ENCODE measurements at regions not wholly inside any gene's neighbourhood (a gene's known extent, or its start where the extent isn't known, plus 50 kb on each side); places are given as distances from the start of the nearest gene placed in this dataset.

DNA sequence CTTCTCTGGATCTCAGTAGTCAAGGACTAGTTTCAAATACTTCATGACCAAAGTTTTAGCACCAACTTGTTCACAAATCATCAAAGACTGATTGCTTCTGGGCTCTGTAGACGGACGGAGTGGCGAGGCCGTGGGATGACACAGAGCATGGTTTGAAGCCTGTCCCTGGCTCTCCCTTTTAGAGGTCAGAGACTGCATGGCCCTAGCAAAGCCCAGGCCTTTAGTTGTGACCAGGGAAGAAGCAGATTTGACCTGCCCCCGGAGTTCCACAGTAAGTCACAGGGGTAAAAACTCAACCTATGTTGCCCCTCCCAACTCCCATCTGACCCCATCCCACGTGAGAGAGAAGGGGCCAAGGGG is 90.4 kb downstream of the SYNE3 start:
- TF ChIP-seq EZH2phosphoT487 (IDR thresholded peaks at IDR 0.05; ENCODE audit: low read depth, severe bottlenecking, unreplicated experiment) (no peak), EZH2 (IDR thresholded peaks at IDR 0.05; ENCODE audit: borderline replicate concordance) (no peak)
- TF ChIP-seq, protein P1, sequence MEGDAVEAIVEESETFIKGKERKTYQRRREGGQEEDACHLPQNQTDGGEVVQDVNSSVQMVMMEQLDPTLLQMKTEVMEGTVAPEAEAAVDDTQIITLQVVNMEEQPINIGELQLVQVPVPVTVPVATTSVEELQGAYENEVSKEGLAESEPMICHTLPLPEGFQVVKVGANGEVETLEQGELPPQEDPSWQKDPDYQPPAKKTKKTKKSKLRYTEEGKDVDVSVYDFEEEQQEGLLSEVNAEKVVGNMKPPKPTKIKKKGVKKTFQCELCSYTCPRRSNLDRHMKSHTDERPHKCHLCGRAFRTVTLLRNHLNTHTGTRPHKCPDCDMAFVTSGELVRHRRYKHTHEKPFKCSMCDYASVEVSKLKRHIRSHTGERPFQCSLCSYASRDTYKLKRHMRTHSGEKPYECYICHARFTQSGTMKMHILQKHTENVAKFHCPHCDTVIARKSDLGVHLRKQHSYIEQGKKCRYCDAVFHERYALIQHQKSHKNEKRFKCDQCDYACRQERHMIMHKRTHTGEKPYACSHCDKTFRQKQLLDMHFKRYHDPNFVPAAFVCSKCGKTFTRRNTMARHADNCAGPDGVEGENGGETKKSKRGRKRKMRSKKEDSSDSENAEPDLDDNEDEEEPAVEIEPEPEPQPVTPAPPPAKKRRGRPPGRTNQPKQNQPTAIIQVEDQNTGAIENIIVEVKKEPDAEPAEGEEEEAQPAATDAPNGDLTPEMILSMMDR (IDR thresholded peaks at IDR 0.05; ENCODE audit: poor library complexity), result no peak

GRCh38 chr14:95425369-95426115 is 90.9 kb downstream of the SYNE3 start:
- TF ChIP-seq EZH2 (IDR thresholded peaks at IDR 0.05; ENCODE audit: borderline replicate concordance) (no peak), EZH2phosphoT487 (IDR thresholded peaks at IDR 0.05; ENCODE audit: low read depth, severe bottlenecking, unreplicated experiment) (no peak)
- TF ChIP-seq, protein P1 (IDR thresholded peaks at IDR 0.05; ENCODE audit: poor library complexity), result no peak
- H2AFZ ChIP-seq, result no peak overlapping the region
- H3K9me3 ChIP-seq (ENCODE audit: low read depth), result no peaks in the 10 kb centered on the region
- no peak overlapping the region for H3K4me3 ChIP-seq
- DNase-seq (ENCODE audit: low spot score), result no peak
- WGBS (ENCODE audit: low lambda C conversion rate, missing lambda C conversion rate), result 83% methylated on average over 9 of the region's 9 CpGs
- no peak overlapping the region for H3K4me2 ChIP-seq
- H3K79me2 ChIP-seq, result no peaks in the 10 kb centered on the region
- H3K27me3 ChIP-seq, result no peaks in the 10 kb centered on the region
- no peaks in the 10 kb centered on the region for H3K4me1 ChIP-seq (ENCODE audit: insufficient read depth)
- H4K20me1 ChIP-seq (ENCODE audit: insufficient read depth, poor library complexity, severe bottlenecking), result no peaks in the 10 kb centered on the region
- no peaks in the 10 kb centered on the region for H3K9me2 ChIP-seq (replicated peaks; ENCODE audit: insufficient read depth)
- H3K36me3 ChIP-seq (replicated peaks; ENCODE audit: insufficient read depth, low read depth), result no peaks in the 10 kb centered on the region
- H3K27ac ChIP-seq, result no peak overlapping the region

More for the DNA sequence above, 90.4 kb downstream of the SYNE3 start:
- H3K4me2 ChIP-seq, result no peak overlapping the region
- 95% methylated on average over 6 of the region's 6 CpGs for WGBS (ENCODE audit: low lambda C conversion rate, missing lambda C conversion rate)
- no peak overlapping the region for H3K4me3 ChIP-seq
- DNase-seq (ENCODE audit: low spot score), result no peak
- no peak overlapping the region for H2AFZ ChIP-seq
- no peaks in the 10 kb centered on the region for H4K20me1 ChIP-seq (ENCODE audit: insufficient read depth, poor library complexity, severe bottlenecking)
- no peaks in the 10 kb centered on the region for H3K36me3 ChIP-seq (replicated peaks; ENCODE audit: insufficient read depth, low read depth)
- H3K9me3 ChIP-seq (ENCODE audit: low read depth), result no peaks in the 10 kb centered on the region
- H3K4me1 ChIP-seq (ENCODE audit: insufficient read depth), result no peaks in the 10 kb centered on the region
- H3K27me3 ChIP-seq, result no peaks in the 10 kb centered on the region
- no peak overlapping the region for H3K27ac ChIP-seq
- H3K9me2 ChIP-seq (replicated peaks; ENCODE audit: insufficient read depth), result no peaks in the 10 kb centered on the region
- H3K79me2 ChIP-seq, result no peaks in the 10 kb centered on the region

DNA sequence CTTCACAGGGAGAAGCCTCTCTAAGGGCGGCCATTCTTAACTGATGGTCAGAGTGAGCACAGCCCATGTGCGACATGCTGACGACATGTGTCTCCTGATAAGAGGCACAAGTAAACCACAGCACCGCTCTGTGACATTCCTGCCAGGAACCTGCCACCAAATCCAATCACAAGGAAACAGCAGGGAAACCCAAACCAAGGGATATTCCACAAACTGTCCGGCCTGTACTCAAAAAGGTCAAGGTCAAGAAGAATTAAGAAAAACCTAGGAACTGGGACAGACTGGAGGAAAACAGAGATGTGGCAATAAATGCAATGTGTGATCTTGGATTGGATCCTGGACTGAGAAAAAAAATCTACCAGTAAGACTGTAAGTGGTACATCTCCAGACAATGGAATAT is 91.9 kb downstream of the SYNE3 start:
- WGBS (ENCODE audit: low lambda C conversion rate, missing lambda C conversion rate), result 92% methylated on average over 5 of the region's 5 CpGs
- TF ChIP-seq, protein P1 (IDR thresholded peaks at IDR 0.05; ENCODE audit: poor library complexity), result no peak
- no peak for TF ChIP-seq EZH2phosphoT487 (IDR thresholded peaks at IDR 0.05; ENCODE audit: low read depth, severe bottlenecking, unreplicated experiment)
- no peak for TF ChIP-seq EZH2 (IDR thresholded peaks at IDR 0.05; ENCODE audit: borderline replicate concordance)
- no peak overlapping the region for H3K4me3 ChIP-seq
- H3K36me3 ChIP-seq (replicated peaks; ENCODE audit: insufficient read depth, low read depth), result no peaks in the 10 kb centered on the region
- H2AFZ ChIP-seq, result no peak overlapping the region
- H3K4me1 ChIP-seq (ENCODE audit: insufficient read depth), result no peaks in the 10 kb centered on the region
- no peaks in the 10 kb centered on the region for H3K9me3 ChIP-seq (ENCODE audit: low read depth)
- H3K27me3 ChIP-seq, result no peaks in the 10 kb centered on the region
- no peak overlapping the region for H3K27ac ChIP-seq
- no peaks in the 10 kb centered on the region for H3K79me2 ChIP-seq
- DNase-seq (ENCODE audit: low spot score), result no peak
- no peaks in the 10 kb centered on the region for H3K9me2 ChIP-seq (replicated peaks; ENCODE audit: insufficient read depth)
- H3K4me2 ChIP-seq, result no peak overlapping the region
- no peaks in the 10 kb centered on the region for H4K20me1 ChIP-seq (ENCODE audit: insufficient read depth, poor library complexity, severe bottlenecking)
